DMS153 (cell line): ENCODE measurements at regions not wholly inside any gene's neighbourhood (a gene's known extent, or its start where the extent isn't known, plus 50 kb on each side); places are given as distances from the start of the nearest gene placed in this dataset.

Source experiments
- DNase-seq: peaks from one replicate; lab custom pipeline; 2025; lab: John Stamatoyannopoulos, UW

DNA sequence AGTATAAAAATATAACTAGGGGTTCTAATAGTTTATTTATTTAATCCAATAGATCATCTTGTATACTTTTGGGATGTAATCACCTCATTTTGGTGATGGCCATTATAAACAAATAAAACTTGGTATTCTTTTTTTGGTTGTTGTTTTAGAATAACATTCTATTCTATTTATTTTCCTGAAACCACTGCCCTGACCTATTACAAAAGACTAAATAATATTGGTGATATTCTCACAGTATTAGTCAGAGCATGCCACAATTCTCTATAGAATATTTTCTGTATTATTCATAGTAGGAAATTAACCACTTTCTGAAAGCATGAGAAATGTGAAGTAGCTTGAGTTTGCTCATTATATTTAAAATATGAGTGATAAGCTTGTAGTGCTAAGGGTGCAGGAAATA lies 54.1 kb upstream of the LRRC7 start:
- DNase-seq, result no peak
